Stimulated activated CD8-positive, alpha-beta memory T cell treated with anti-CD3 and anti-CD28 coated beads, Interleukin-15, amount 100 ng/mL, for 1 hour (primary cell): ENCODE measurements at regions not wholly inside any gene's neighbourhood (a gene's known extent, or its start where the extent isn't known, plus 50 kb on each side); places are given as distances from the start of the nearest gene placed in this dataset.
"Not testable (repeated sequence)": the region's sequence is repeated elsewhere in the genome, so short reads cannot be mapped to it uniquely, and the experiment has no call there.

Experiments used
- DNase-seq: peaks from one replicate; pipeline ENCODE4 v3.0.0-alpha.2; 2020; ENCODE audit warnings: low read depth

- DNase-seq: no peak
These were observed 95.4 kb upstream of the PPP1R26 start for GRCh38 chr9:135384226-135384625.

DNA sequence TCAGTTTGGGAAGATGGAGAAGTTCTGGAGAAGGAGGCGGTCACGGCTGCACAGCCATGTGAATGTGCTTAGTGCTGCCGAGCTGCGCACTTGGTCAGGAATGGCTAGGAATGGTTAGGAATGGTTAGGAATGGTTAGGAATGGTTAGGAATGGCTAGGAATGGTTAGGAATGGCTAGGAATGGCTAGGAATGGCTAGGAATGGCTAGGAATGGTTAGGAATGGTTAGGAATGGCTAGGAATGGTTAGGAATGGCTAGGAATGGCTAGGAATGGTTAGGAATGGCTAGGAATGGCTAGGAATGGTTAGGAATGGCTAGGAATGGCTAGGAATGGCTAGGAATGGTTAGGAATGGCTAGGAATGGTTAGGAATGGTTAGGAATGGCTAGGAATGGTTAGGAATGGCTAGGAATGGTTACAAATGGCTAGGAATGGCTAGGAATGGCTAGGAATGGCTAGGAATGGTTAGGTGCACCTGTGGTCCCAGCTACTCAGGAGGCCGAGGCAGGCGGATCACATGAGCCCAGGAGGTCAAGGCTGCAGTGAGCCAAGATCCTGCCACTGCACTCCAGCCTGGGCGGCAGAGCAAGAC lies 94.7 kb upstream of the PPP1R26 start:
- DNase-seq: not testable (repeated sequence)

DNA sequence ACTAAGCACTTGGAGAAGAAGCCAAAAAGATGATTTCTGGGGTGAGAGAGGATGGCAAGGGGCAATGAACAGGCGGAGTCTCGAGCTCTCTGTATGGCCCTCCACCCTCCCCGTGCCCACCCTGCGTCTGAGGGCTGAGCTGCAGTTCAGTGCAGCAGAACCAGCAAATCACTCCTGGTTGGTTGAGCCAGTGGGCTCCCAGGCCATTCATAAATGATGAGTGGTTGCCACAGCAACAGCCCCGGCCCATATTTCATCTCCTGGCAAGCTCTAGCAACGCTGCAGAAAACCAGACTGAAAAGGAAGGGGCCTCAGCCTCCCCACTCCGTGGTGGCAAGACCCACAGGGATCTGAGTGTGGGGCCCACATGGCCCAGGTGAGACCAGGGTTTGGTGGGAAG lies 93.8 kb upstream of the PPP1R26 start:
- no peak for DNase-seq

GRCh38 chr9:135387976-135388375 lies 91.6 kb upstream of the PPP1R26 start:
- DNase-seq: no peak

DNA sequence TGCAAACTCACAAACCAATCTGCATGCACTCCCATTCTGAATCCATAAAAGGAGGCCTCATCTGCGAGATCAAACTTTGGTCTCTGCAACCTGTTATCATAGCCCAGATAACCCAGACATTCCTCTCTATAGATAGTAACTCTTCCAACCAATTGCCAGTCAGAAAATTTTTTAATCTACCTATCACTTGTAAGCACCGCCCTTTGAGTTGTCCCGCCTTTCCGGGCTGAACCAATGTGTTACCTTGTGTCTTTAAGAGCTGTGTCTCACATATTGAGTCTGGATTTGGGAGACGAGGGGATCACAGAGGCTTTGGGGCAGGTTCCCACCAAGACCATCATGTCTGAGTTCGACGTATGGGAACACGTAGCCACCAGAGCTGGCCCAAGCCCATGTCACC lies 91.1 kb upstream of the PPP1R26 start:
- DNase-seq: no peak

DNA sequence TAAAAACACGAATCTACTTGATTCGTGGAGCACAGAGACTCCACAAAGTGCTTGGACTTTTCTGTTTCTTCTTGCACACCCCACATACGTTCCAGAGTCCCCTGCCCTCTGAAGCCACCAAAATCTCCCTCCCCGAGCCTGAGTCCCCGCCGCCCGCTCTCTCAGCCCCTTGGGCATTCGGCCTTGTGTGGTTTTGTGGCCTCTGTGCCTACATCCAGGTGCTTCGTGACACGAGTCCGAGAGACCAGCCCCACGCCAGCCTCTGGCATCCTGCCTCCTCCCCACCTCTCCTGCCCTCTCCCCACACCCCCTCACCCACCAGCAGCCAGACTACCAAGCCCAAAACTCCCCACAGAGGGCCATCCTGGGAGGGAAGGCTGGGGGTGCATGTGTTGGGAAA lies 87.8 kb upstream of the PPP1R26 start:
- DNase-seq: no peak

DNA sequence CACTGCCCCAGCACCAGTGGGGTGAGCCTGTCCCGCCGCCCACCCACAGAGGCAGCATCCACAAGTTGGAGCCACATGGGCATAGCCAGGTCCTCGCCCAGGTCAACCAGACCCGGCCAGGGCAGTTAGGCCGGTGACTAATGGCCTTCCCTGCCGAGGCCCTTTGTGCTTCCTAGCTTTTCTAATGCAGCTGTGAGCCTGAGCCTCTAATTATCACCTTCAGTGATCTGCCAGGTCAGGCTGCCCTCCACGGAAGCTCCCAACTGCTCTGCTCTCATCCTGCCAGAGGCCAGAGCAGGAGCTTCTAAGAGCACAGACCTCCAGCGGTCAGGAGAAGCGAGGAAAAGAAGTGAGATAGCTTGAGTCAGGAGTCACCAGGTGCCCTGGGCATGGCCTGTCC lies 87.1 kb upstream of the PPP1R26 start:
- DNase-seq: no peak

- DNase-seq: no peak
These were observed 85.5 kb upstream of the PPP1R26 start for GRCh38 chr9:135394131-135394530.

GRCh38 chr9:135394699-135395645 lies 84.6 kb upstream of the PPP1R26 start:
- no peak for DNase-seq

GRCh38 chr9:135397142-135397541 lies 82.4 kb upstream of the PPP1R26 start:
- no peak for DNase-seq

GRCh38 chr9:135399000-135399649 lies 80.5 kb upstream of the PPP1R26 start:
- DNase-seq: no peak

DNA sequence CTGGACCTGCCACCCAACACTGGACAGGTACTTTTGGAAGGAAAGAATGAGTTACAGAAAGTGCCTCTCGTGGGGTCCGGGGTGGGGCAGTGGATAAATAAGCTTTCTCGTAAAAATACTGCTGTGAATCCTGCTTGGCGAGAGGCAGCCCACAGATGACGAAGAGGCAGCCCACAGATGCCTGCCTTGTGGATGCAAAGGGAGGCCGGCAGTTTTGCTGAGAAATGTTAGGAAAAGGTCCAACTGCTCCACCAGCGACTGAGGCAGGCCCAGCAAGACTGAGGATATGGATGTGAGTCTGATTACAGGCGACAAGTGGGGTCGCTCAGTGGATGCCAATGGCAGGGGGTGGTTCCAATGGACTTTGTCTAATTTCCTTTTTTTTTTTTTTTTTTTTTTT lies 79.1 kb upstream of the PPP1R26 start:
- no peak for DNase-seq

GRCh38 chr9:135401218-135401617 lies 78.4 kb upstream of the PPP1R26 start:
- no peak for DNase-seq

DNA sequence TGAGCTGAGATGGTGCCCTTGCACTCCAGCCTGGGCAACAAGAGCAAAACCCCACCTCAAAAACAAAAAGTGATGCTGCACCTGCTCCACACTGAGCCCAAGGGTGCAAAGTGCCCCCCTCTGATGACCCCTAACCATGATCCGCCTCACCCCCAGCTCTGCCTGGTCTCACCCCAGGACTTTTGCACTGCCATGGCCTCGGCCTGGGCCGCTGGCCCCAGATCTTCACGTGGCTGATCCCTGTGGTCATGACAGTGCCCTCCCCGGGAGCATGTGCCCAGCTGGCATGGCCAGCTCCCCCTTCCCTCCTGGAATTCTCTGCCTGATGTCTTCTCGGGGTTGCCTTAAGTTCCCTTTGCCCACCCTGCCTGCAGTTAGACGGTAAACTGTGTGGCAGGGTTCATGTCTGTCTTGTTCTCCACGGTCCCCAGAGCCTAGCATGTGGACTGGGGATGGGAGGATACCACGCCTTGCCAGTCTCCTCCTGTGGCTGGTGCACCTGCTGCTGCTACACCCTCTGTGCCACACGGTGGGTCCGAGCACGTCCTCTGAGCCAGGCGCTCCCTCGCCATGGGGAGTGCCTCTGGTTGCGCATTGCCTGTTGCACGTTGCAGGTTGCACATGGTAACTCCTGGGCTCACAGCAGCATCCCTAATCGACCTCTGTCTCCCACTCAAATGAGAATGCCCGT lies 77.4 kb upstream of the PPP1R26 start:
- DNase-seq: no peak

GRCh38 chr9:135402739-135403695 lies 76.6 kb upstream of the PPP1R26 start:
- DNase-seq: no peak

- DNase-seq: no peak
These were observed 75.7 kb upstream of the PPP1R26 start for GRCh38 chr9:135403733-135404450.

DNA sequence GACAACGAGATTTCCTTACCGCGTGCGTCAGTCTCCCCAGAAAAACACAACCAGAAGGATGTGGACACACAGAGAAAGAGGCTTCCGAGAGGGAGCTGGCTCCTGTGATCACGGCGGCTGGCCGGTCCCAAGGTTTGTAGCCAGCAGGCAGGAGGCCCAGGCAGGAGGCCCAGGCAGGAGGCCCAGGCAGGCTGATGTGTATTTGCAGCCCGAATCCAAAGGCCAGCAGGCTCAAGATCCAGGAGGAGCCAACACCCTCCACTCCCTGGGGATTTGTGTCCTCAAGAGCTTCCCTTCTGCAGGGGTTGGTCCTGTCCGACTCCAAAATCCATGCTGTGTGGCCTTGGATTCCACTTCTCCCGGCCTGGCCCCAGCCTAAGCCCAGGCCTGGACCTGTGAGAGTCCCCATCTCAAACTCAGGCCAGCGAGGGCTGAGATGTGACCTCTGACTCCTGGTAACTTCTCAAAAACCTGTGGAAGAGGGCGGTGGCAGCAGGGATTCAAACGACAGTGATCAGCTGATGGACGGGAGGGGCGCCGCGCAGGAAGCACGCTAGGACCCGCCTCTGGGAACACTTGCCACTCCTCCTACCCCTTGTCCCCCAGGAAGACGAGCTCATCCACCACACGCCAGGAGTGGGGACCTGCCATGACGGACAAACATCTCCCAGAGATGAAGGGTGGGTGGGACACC lies 75.0 kb upstream of the PPP1R26 start:
- no peak for DNase-seq

DNA sequence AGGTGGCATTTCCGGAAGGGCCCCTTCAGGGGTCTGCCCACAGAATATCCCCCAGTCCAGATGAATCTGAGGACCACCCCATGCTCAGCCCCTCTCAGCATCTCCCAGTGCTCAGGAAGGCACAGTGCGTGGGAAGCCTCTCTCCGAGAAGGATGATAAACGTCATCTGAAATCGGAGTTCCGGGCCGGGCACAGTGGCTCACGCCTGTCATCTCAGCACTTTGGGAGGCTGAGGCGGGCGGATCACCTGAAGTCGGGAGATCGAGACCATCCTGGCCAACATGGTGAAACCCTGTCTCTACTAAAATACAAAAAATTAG lies 74.5 kb upstream of the PPP1R26 start:
- DNase-seq: not testable (repeated sequence)

GRCh38 chr9:135408476-135409254 lies 70.9 kb upstream of the PPP1R26 start:
- DNase-seq: no peak
